ENCODE measurements at regions not wholly inside any gene's neighbourhood (a gene's known extent, or its start where the extent isn't known, plus 50 kb on each side); places are given as distances from the start of the nearest gene placed in this dataset.

DNA sequence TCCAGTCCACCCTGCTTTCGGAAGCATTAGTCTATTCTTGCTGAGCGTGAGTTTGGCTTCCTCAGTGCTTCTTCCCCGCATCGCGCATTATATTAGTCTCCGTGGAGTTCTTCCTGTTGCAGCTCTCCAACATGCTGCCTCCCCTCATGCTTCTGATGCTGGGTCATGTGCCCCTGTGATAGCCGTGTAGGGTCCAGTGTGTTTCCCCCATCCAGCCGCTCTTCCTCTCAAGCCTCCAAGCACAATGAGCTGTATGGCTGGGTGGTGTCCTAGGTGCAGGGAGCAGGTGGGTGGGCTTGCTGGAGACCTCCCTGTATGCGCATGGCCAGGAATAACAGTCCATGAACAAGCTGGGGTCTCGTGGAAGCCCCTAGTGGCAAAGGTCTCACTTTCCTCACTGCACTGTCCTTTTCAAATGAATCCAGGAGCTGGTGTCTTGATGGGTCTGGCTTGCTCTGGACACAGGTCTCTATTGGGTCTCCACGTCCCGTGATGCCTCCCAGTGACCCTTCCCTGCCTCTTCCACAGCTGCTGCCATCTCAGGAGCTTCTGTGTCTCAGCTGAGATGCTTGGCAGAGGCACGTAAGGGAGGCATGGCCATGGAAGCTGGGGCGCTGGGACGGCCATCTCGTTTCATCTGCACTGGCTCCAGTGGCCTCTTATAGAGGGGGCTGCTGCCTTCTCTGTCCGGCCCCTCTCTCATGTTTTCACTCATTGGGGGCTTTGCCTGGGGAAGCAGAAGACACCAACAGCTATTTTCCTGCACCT is 54.8 kb upstream of the HDAC4 start:
- Mint-ChIP-seq H3K9me3 (ENCODE audit: low read depth, unreplicated experiment) (no peaks in the 10 kb centered on the region), H3K4me1 (ENCODE audit: low read depth, unreplicated experiment) (no peaks in the 10 kb centered on the region), H3K36me3 (ENCODE audit: insufficient read depth, unreplicated experiment) (no peaks in the 10 kb centered on the region), H3K27ac (ENCODE audit: unreplicated experiment) (no peak overlapping the region), H3K27me3 (ENCODE audit: unreplicated experiment) (peaks cover 72% of the 10 kb centered on the region), H3K4me3 (ENCODE audit: low read depth, unreplicated experiment) (no peak overlapping the region)
- intact Hi-C loops (cut with micrococcal nuclease; ENCODE audit: unreplicated experiment), result no loop called here
- no peak for TF ChIP-seq CTCF (IDR thresholded peaks at IDR 0.05; ENCODE audit: unreplicated experiment)
- CTCF ChIA-PET, result no interaction called here
- DNase-seq, result no peak
- BruUV-seq (replicated peaks), result no TSS peak

- H3K27ac Mint-ChIP-seq (ENCODE audit: unreplicated experiment), result no peak overlapping the region
- no peak overlapping the region for H3K4me3 Mint-ChIP-seq (ENCODE audit: low read depth, unreplicated experiment)
- intact Hi-C loops (cut with micrococcal nuclease; ENCODE audit: unreplicated experiment), result no loop called here
- DNase-seq, result no peak
- H3K9me3 Mint-ChIP-seq (ENCODE audit: low read depth, unreplicated experiment), result no peaks in the 10 kb centered on the region
- H3K4me1 Mint-ChIP-seq (ENCODE audit: low read depth, unreplicated experiment), result no peaks in the 10 kb centered on the region
- CTCF ChIA-PET, result no interaction called here
- no peaks in the 10 kb centered on the region for H3K36me3 Mint-ChIP-seq (ENCODE audit: insufficient read depth, unreplicated experiment)
- H3K27me3 Mint-ChIP-seq (ENCODE audit: unreplicated experiment), result peaks cover 61% of the 10 kb centered on the region
- no peak for TF ChIP-seq CTCF (IDR thresholded peaks at IDR 0.05; ENCODE audit: unreplicated experiment)
- no TSS peak for BruUV-seq (replicated peaks)
Observed at GRCh38 chr2:239454507-239454906, 53.7 kb upstream of the HDAC4 start.
